Mammary epithelial cell (primary cell): ENCODE measurements at regions not wholly inside any gene's neighbourhood (a gene's known extent, or its start where the extent isn't known, plus 50 kb on each side); places are given as distances from the start of the nearest gene placed in this dataset.

Experiments
- EZH2 ChIP-seq: IDR thresholded peaks from 2 replicates; pipeline ENCODE4 v1.6.1; 2012; ENCODE audit warnings: low read length, inconsistent platforms, borderline replicate concordance
- TF ChIP-seq, protein P1 (sequence below), 2 donors: IDR thresholded peaks in 1 of 2; conservative IDR thresholded peaks in 1 of 2; 2 replicates each; pipeline ENCODE4 v1.5.1; 2011 to 2012; ENCODE audit warnings: inconsistent platforms in 2 of 2, low read length in 2 of 2, mild to moderate bottlenecking in 2 of 2, control low read depth in 1 of 2, low read depth in 1 of 2; ENCODE audit not compliant: insufficient read depth in 1 of 2; ENCODE audit errors: extremely low read depth in 1 of 2

DNA sequence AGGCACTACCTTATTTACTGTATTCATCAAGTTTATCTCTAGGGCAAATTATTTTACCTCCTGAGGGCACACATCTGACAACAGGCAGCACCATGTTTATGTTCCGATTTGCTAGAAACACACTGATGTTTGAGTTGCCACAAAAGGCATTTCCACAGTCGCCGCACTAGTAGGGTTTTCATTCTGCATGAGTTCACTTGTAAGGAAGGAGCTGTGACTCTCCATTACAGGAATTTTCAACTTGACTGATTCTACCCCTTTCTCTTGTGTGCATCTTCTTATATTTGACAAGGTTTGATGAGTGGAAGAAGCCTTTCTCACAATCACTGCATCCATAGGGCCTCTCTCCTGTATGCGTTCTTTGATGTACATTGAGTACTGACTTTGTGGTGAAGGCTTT lies 455.9 kb upstream of the CNTN5 start:
- no peak for TF ChIP-seq EZH2
- TF ChIP-seq, protein P1, sequence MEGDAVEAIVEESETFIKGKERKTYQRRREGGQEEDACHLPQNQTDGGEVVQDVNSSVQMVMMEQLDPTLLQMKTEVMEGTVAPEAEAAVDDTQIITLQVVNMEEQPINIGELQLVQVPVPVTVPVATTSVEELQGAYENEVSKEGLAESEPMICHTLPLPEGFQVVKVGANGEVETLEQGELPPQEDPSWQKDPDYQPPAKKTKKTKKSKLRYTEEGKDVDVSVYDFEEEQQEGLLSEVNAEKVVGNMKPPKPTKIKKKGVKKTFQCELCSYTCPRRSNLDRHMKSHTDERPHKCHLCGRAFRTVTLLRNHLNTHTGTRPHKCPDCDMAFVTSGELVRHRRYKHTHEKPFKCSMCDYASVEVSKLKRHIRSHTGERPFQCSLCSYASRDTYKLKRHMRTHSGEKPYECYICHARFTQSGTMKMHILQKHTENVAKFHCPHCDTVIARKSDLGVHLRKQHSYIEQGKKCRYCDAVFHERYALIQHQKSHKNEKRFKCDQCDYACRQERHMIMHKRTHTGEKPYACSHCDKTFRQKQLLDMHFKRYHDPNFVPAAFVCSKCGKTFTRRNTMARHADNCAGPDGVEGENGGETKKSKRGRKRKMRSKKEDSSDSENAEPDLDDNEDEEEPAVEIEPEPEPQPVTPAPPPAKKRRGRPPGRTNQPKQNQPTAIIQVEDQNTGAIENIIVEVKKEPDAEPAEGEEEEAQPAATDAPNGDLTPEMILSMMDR (conservative IDR thresholded peaks at IDR 0.05 in 1 of 2, IDR thresholded peaks at IDR 0.05 in 1 of 2; ENCODE audit: extremely low read depth in 1 of 2, insufficient read depth in 1 of 2, low read depth in 1 of 2, low read length in 2 of 2): no peak
